Mononuclear cell (primary cell): ENCODE measurements at regions not wholly inside any gene's neighbourhood (a gene's known extent, or its start where the extent isn't known, plus 50 kb on each side); places are given as distances from the start of the nearest gene placed in this dataset.

Experiments used
- H3K27me3 ChIP-seq: 2 replicates; pipeline ENCODE4 v1.6.0; 2011; ENCODE audit warnings: low read length, control low read depth; ENCODE audit not compliant: insufficient read depth
- H3K4me1 ChIP-seq: 2 replicates; pipeline ENCODE4 v1.5.1; 2011; ENCODE audit warnings: mild to moderate bottlenecking, low read length, control low read depth; ENCODE audit not compliant: insufficient read depth
- H3K4me3 ChIP-seq: 2 replicates; pipeline ENCODE4 v1.5.1; 2011; ENCODE audit warnings: mild to moderate bottlenecking, low read length, moderate library complexity
- H3K9me3 ChIP-seq: 2 replicates; pipeline ENCODE4 v1.5.1; 2011; ENCODE audit warnings: low read depth, mild to moderate bottlenecking, control low read depth, low read length

- no peak overlapping the region for H3K4me3 ChIP-seq
- H3K9me3 ChIP-seq: no peaks in the 10 kb centered on the region
- peaks cover 66% of the 10 kb centered on the region for H3K4me1 ChIP-seq
- no peaks in the 10 kb centered on the region for H3K27me3 ChIP-seq
These were observed 321.5 kb upstream of the JARID2 start for GRCh38 chr6:14924126-14925024.

- Histone ChIP-seq H3K9me3 (no peaks in the 10 kb centered on the region), H3K27me3 (no peaks in the 10 kb centered on the region), H3K4me1 (peaks cover 63% of the 10 kb centered on the region)
These were observed 320.7 kb upstream of the JARID2 start for GRCh38 chr6:14925025-14925698.

DNA sequence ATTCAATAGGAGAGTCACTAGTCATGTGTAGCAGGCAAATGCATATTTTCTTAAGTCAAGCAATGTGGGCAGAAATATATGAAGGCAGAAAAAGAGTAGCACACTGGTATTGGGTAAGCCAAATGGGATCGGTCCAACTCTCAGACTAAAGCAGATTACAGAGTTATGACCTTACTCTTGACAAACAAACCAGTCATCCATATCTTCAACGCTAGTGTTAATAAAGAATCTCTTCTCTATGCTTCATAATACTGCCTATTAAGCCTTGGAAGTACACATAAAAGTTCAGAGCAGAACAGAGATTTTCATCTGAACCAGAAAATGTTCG, 320.2 kb upstream of the JARID2 start:
- no peaks in the 10 kb centered on the region for H3K27me3 ChIP-seq
- H3K4me1 ChIP-seq: peaks cover 58% of the 10 kb centered on the region
- H3K9me3 ChIP-seq: no peaks in the 10 kb centered on the region
- no peak overlapping the region for H3K4me3 ChIP-seq

More at GRCh38 chr6:14925025-14925698, 320.7 kb upstream of the JARID2 start:
- no peak overlapping the region for H3K4me3 ChIP-seq

- Histone ChIP-seq H3K4me1 (peaks cover 41% of the 10 kb centered on the region), H3K4me3 (no peak overlapping the region), H3K9me3 (no peaks in the 10 kb centered on the region), H3K27me3 (no peaks in the 10 kb centered on the region)
These were observed 318.5 kb upstream of the JARID2 start for GRCh38 chr6:14927398-14927797.

DNA sequence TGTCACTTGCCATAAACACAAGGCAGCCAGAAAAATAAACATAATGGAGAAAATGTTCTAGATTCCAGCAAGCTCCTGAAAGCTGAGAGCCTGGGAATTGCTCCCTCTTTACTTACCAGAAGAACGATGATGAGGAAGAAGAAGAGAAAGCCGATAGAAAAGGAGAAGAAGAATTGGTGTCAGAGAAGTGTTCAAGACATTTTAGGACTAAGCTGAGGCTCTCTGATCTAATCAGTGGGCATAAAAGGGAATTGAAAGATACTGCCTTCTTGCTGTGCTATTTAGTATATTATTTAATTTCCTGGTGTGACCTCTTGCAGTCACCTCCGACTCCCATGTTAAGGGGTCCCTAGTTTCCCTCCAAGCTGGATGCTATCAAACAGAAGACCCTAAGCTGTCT, 316.6 kb upstream of the JARID2 start:
- no peaks in the 10 kb centered on the region for H3K27me3 ChIP-seq
- no peak overlapping the region for H3K4me3 ChIP-seq
- H3K9me3 ChIP-seq: no peaks in the 10 kb centered on the region
- H3K4me1 ChIP-seq: peaks cover 25% of the 10 kb centered on the region

DNA sequence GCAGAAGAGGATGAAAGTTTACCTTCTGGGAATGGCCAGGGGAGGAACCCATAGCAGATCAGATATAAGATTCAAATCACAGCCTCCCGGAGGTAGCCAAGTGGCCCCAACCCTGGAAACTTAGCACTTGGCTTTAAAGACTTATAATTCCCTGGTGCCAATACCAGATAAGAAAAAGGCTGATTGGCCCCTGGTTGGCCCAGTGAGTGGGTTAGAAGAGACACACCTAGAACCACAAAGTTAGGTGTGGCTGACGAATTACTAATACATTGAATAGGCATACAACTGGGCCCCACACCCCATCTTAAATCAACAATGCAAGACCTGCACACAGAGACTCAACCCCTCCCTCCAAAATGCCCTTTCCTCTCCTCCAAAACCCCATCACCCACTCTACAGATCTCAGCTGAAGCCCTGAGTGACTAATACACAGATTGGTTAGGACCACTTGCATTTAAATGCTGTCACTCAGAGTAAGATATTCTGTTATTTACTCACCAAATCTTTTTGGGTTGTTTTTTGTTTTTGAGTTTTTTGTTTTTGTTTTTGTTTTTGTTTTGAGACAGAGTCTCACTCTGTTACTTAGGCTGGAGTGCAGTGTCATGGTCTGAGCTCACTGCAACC, 315.4 kb upstream of the JARID2 start:
- no peaks in the 10 kb centered on the region for H3K9me3 ChIP-seq
- peaks cover 19% of the 10 kb centered on the region for H3K4me1 ChIP-seq

DNA sequence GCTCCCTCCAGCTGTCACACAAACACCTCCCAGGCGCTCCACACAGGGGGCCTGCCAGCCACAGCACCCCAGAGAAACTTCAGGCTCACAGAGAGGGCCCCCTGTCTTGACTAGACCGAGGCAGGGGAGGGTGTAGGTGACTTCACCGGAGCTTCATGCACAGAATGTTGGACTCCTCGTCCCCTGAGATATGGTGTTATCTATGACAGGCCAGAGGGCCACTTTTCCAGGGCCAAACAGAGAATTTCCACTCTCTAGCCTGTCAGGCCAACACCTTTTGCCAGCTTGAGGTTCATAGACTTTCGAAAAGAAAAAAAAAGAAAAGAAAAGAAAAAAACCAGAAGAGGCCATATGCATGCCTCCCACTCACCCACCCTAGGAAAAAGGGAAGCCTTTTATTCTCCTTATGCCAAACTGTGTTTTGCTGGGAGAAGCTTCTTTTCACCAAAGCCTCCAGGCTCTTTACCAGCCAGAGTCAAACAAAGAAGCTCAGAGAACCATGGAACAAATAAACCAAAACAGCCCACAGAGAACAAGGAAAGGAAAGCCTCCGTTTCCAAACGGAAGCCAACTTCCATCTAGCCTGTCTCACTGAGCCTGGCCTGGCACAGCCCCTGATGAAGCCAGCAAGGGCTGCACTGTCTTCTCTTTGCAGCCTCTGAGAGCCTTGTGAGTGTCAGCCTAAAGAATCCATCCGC, 313.2 kb upstream of the JARID2 start:
- no peaks in the 10 kb centered on the region for H3K9me3 ChIP-seq

More for the DNA sequence above, 315.4 kb upstream of the JARID2 start:
- no peaks in the 10 kb centered on the region for H3K27me3 ChIP-seq
- no peak overlapping the region for H3K4me3 ChIP-seq

DNA sequence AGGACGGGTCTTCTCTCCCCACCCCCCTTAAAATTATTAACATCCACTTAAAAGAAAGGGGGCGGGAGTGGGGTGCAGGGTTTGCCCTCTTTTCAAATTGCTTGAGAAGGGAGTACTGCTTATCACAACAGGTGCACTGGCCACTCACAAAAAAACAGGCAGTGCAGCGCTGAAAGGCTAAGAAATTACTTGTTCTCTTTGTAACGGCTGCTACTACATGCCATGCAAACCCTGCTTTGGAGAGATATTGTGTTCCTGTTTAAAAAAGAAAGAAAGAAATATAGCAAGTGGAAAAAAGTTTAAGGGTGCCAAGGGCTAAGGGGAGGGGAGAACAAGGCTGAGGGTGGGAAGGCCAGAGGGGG, 312.7 kb upstream of the JARID2 start:
- no peaks in the 10 kb centered on the region for H3K27me3 ChIP-seq
- no peaks in the 10 kb centered on the region for H3K9me3 ChIP-seq
- H3K4me3 ChIP-seq: no peak overlapping the region
- H3K4me1 ChIP-seq: peaks cover 13% of the 10 kb centered on the region

More for the DNA sequence above, 313.2 kb upstream of the JARID2 start:
- Histone ChIP-seq H3K4me1 (peaks cover 13% of the 10 kb centered on the region), H3K27me3 (no peaks in the 10 kb centered on the region), H3K4me3 (no peak overlapping the region)

- no peaks in the 10 kb centered on the region for H3K9me3 ChIP-seq
- H3K4me3 ChIP-seq: no peak overlapping the region
- peaks cover 11% of the 10 kb centered on the region for H3K4me1 ChIP-seq
- H3K27me3 ChIP-seq: no peaks in the 10 kb centered on the region
These were observed 311.9 kb upstream of the JARID2 start for GRCh38 chr6:14934013-14934412.

DNA sequence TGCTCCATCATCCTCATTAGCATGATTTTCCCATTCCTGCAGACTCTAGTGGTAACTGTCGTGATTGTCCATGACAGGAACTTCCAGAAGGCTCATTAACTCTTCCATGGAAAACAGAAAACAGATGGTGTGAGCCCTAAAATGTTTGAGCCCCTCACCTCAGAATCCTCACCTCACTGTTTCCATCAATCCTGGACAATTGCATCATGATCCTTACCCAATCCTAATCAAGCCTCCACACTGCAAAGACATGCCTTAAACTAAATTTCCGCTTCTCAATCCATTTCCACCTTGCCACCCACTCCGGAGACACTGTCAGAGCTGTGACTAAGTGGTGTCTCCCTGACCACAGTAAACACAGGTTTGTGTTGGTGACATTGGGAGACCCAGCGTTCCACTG, 311.0 kb upstream of the JARID2 start:
- Histone ChIP-seq H3K9me3 (no peaks in the 10 kb centered on the region), H3K27me3 (no peaks in the 10 kb centered on the region), H3K4me1 (peaks cover 3% of the 10 kb centered on the region), H3K4me3 (no peak overlapping the region)

DNA sequence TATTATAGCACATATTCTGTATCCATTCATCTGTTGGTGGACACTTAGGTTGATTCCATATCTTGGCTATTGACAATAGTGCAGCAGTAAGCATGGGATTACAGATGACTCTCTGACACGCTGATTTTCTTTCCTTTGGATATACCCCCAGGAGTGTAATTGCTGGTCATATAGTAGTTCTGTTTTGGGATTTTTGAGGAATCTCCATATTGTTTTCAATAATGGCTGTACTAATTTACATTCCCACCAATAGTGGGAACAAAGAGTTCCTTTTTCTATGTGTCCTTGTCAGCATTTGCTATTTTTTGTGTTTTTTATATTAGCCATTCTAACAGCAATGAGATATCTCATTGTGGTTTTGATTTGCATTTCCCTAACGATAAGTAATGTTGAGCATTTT, 309.0 kb upstream of the JARID2 start:
- Histone ChIP-seq H3K27me3 (no peaks in the 10 kb centered on the region), H3K4me3 (no peak overlapping the region), H3K4me1 (peaks cover 3% of the 10 kb centered on the region), H3K9me3 (no peaks in the 10 kb centered on the region)

GRCh38 chr6:14943116-14943515, 302.8 kb upstream of the JARID2 start:
- H3K4me3 ChIP-seq: no peak overlapping the region
- no peaks in the 10 kb centered on the region for H3K27me3 ChIP-seq
- H3K4me1 ChIP-seq: peaks cover 22% of the 10 kb centered on the region
- no peaks in the 10 kb centered on the region for H3K9me3 ChIP-seq

DNA sequence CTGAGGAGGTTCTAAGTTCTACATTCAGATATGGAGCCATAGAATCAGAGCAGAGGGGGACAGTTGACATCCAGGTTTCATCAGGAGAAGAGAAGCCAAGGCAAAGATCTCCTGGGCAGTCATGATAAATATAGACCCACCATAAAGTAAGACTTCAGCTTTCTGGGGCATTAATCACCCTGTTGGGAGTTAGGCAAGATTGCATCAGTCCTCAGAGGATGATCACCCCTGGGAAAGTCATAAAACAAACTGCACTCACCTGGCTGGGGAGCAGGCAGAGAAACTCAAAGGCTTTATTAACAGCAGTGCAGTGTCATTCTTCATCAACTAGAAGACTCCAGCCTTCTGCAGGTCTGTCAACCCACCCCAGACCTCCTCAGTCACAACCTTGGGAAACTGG, 301.3 kb upstream of the JARID2 start:
- no peaks in the 10 kb centered on the region for H3K9me3 ChIP-seq
- H3K4me3 ChIP-seq: no peak overlapping the region
- H3K4me1 ChIP-seq: peaks cover 22% of the 10 kb centered on the region
- H3K27me3 ChIP-seq: no peaks in the 10 kb centered on the region

DNA sequence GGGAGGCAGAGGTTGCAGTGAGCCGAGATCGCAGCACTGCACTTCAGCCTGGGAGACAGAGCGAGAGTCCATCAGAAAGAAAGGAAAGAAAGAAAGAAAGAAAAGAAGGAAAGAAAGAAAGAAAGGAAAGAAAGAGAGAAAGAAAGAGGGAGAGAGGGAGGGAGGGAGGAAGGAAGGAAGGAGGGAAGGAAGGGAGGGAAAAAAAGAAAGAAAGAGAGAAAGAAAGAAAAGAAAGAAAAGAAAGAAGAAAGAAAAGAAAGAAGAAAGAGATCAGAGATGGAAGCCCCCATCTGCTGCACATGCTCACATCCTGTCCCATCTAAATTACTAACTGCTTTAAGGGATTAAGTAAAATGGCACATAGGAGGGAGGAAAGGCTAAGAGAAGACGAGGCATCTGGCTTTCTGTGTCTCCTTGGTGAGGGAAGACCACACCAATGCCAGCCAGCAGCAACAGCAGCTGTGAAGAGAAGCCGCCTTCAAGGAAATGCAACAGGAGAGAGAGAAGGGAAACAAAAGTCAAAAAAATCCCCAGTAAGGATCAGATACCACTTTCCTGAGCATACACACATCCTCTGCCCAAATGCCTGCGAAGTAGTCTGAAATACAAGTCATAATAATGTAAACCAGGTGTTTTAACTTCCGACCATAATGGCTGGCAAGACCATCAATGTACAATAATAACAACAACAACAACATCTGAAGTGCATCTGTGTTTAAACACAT, 300.2 kb upstream of the JARID2 start:
- H3K9me3 ChIP-seq: no peaks in the 10 kb centered on the region
- peaks cover 22% of the 10 kb centered on the region for H3K4me1 ChIP-seq
- H3K4me3 ChIP-seq: no peak overlapping the region
- no peaks in the 10 kb centered on the region for H3K27me3 ChIP-seq
